Vagina (tissue), 2 donors: ENCODE measurements at regions not wholly inside any gene's neighbourhood (a gene's known extent, or its start where the extent isn't known, plus 50 kb on each side); places are given as distances from the start of the nearest gene placed in this dataset.

Experiments
- POLR2A ChIP-seq, 2 donors: fragments of 450-650 bp; IDR thresholded peaks; one replicate each; pipeline ENCODE4 v1.6.1; 2017; ENCODE audit warnings: antibody characterized with exemption in 2 of 2, mild to moderate bottlenecking in 2 of 2, moderate library complexity in 2 of 2
- TF ChIP-seq, protein P1 (sequence below), 3 experiments: fragments of 450-650 bp in 2 of 3; fragments of 200-600 bp in 1 of 3; sonication (generic) in 1 of 3; IDR thresholded peaks; one replicate each; pipeline ENCODE4 v1.5.1; 2017 to 2019; ENCODE audit warnings: antibody characterized with exemption in 3 of 3, mild to moderate bottlenecking in 2 of 3, moderate library complexity in 2 of 3

DNA sequence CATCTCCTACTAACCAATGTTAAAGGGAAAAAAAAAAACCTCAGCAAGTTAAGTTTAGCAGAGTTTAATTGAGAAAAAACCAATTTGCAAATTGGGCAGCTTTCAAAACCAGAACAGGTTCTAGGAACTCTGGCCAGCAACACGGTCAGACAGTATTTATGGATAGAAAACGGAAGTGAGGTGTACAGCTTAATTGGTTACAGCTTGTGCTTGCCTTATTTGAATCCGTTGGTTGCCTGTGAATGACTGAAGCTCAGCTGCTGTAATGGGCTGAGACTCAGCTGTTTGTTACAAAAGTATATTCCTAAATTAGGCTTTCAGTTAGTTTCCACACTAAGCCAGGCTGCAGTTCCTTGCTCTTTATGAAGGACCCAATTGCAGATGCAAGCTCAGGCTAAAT is 217.0 kb downstream of the SREK1 start:
- TF ChIP-seq, protein P1, sequence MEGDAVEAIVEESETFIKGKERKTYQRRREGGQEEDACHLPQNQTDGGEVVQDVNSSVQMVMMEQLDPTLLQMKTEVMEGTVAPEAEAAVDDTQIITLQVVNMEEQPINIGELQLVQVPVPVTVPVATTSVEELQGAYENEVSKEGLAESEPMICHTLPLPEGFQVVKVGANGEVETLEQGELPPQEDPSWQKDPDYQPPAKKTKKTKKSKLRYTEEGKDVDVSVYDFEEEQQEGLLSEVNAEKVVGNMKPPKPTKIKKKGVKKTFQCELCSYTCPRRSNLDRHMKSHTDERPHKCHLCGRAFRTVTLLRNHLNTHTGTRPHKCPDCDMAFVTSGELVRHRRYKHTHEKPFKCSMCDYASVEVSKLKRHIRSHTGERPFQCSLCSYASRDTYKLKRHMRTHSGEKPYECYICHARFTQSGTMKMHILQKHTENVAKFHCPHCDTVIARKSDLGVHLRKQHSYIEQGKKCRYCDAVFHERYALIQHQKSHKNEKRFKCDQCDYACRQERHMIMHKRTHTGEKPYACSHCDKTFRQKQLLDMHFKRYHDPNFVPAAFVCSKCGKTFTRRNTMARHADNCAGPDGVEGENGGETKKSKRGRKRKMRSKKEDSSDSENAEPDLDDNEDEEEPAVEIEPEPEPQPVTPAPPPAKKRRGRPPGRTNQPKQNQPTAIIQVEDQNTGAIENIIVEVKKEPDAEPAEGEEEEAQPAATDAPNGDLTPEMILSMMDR (IDR thresholded peaks at IDR 0.05) = no peak
- TF ChIP-seq POLR2A (IDR thresholded peaks at IDR 0.05) = no peak
